ENCODE measurements at regions not wholly inside any gene's neighbourhood (a gene's known extent, or its start where the extent isn't known, plus 50 kb on each side); places are given as distances from the start of the nearest gene placed in this dataset.

- Histone ChIP-seq H3K4me2 (no peak overlapping the region), H3K27ac (no peak overlapping the region), H3K9me3 (no peaks in the 10 kb centered on the region), H3K4me1 (no peaks in the 10 kb centered on the region), H3K4me3 (no peak overlapping the region)
- WGBS (ENCODE audit: missing lambda C conversion rate): 26% methylated on average over 2 of the region's 2 CpGs
- CTCF ChIA-PET: no interaction called here
- no peak for ATAC-seq
- TF ChIP-seq RAD21 (conservative IDR thresholded peaks at IDR 0.05 in 1 of 2, IDR thresholded peaks at IDR 0.05 in 1 of 2): no peak
- TF ChIP-seq EHF (CRISPR knock-in tag; IDR thresholded peaks at IDR 0.05): no peak
- TF ChIP-seq SMC3 (IDR thresholded peaks at IDR 0.05): no peak
- TF ChIP-seq BCL3 (IDR thresholded peaks at IDR 0.05): no peak
- no peak for TF ChIP-seq NR3C1 (IDR thresholded peaks at IDR 0.05)
- TF ChIP-seq NFE2L2 (conservative IDR thresholded peaks at IDR 0.05; ENCODE audit: low read length): no peak
- no peak for TF ChIP-seq NPAS2 (CRISPR knock-in tag; IDR thresholded peaks at IDR 0.05; ENCODE audit: borderline replicate concordance)
- no peak for TF ChIP-seq POLR2AphosphoS2 (conservative IDR thresholded peaks at IDR 0.05; ENCODE audit: low read length)
- POLR2A ChIA-PET: no interaction called here
- no peak for FAIRE-seq
- no peak for DNase-seq (ENCODE audit: low read depth in 1 of 2, low spot score in 1 of 2)
These were observed 503.9 kb downstream of the EPHA7 start for GRCh38 chr6:92915466-92915865.

- no peak for FAIRE-seq
- POLR2A ChIA-PET: no interaction called here
- Histone ChIP-seq H3K9me3 (no peaks in the 10 kb centered on the region), H3K27ac (no peak overlapping the region), H3K4me1 (no peaks in the 10 kb centered on the region), H3K4me2 (no peak overlapping the region), H3K4me3 (no peak overlapping the region)
- no peak for ATAC-seq
- 20% methylated on average over 1 of the region's 1 CpG for WGBS (ENCODE audit: missing lambda C conversion rate)
- CTCF ChIA-PET: no interaction called here
- TF ChIP-seq ESRRA (IDR thresholded peaks at IDR 0.05; ENCODE audit: borderline replicate concordance, low read length): no peak
- TF ChIP-seq EHMT2 (IDR thresholded peaks at IDR 0.05; ENCODE audit: low read depth): no peak
- no peak for TF ChIP-seq EHF (CRISPR knock-in tag; IDR thresholded peaks at IDR 0.05)
- no peak for TF ChIP-seq CTCF (IDR thresholded peaks at IDR 0.05)
- no peak for TF ChIP-seq JUNB (IDR thresholded peaks at IDR 0.05)
- TF ChIP-seq GATA3 (IDR thresholded peaks at IDR 0.05; ENCODE audit: borderline replicate concordance): no peak
- TF ChIP-seq HDAC2 (IDR thresholded peaks at IDR 0.05): no peak
- TF ChIP-seq MYC (IDR thresholded peaks at IDR 0.05; ENCODE audit: borderline replicate concordance, low read length): no peak
- TF ChIP-seq SMC3 (IDR thresholded peaks at IDR 0.05): no peak
- TF ChIP-seq REST (IDR thresholded peaks at IDR 0.05): no peak
- DNase-seq (ENCODE audit: low read depth in 1 of 2, low spot score in 1 of 2): no peak
These were observed 508.1 kb downstream of the EPHA7 start for GRCh38 chr6:92911301-92911700.

- no peak for FAIRE-seq
- Histone ChIP-seq H3K4me1 (no peaks in the 10 kb centered on the region), H3K4me2 (no peak overlapping the region), H3K9me3 (no peaks in the 10 kb centered on the region), H3K27ac (no peak overlapping the region), H3K4me3 (no peak overlapping the region)
- POLR2A ChIA-PET: no interaction called here
- TF ChIP-seq MAFK (IDR thresholded peaks at IDR 0.05; ENCODE audit: partially characterized antibody) (peak; percentile 14), PHF8 (IDR thresholded peaks at IDR 0.05; ENCODE audit: borderline replicate concordance, low read depth) (no peak)
- DNase-seq (ENCODE audit: low read depth in 1 of 2, low spot score in 1 of 2): no peak
- CTCF ChIA-PET: no interaction called here
- WGBS (ENCODE audit: missing lambda C conversion rate): 0% methylated on average over 1 of the region's 1 CpG
- ATAC-seq: no peak
These were observed 508.7 kb downstream of the EPHA7 start for GRCh38 chr6:92910646-92911045.
